ENCODE measurements at regions not wholly inside any gene's neighbourhood (a gene's known extent, or its start where the extent isn't known, plus 50 kb on each side); places are given as distances from the start of the nearest gene placed in this dataset.

DNA sequence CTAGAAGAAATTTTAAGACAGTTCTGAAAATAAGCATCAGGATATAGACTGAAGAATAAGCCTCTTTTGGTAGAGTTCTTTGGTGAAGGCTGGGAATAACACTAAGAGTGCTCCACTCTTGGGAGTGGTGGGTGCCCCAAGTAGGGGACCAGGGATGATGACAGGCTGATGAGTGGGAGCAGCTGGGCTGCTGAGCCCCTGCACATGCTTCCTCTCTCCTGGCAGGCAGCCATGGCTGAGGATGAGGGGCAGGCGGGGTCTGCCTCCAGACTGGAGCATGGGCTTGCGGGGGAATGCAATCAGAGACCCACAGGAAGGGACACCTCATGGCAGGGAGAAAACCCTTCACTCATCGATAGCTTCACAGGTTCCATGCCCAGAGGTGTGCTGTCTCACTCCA is 72.6 kb upstream of the RORA start:
- TF ChIP-seq CTCF (IDR thresholded peaks at IDR 0.05; ENCODE audit: insufficient read depth, low read length, severe bottlenecking) = no peak
- Histone ChIP-seq H3K4me3 (ENCODE audit: low read depth, low read length) (no peak overlapping the region), H3K36me3 (ENCODE audit: control insufficient read depth, insufficient read depth, low read length) (no peaks in the 10 kb centered on the region), H3K27me3 (ENCODE audit: control insufficient read depth, insufficient read depth, low read length) (no peaks in the 10 kb centered on the region)
- no peak for DNase-seq (ENCODE audit: low read depth)
- FAIRE-seq = no peak

- Histone ChIP-seq H3K27me3 (ENCODE audit: control insufficient read depth, insufficient read depth, low read length) (no peaks in the 10 kb centered on the region), H3K36me3 (ENCODE audit: control insufficient read depth, insufficient read depth, low read length) (no peaks in the 10 kb centered on the region), H3K4me3 (ENCODE audit: low read depth, low read length) (no peak overlapping the region)
- FAIRE-seq = no peak
- DNase-seq (ENCODE audit: low read depth) = no peak
- TF ChIP-seq CTCF (IDR thresholded peaks at IDR 0.05; ENCODE audit: insufficient read depth, low read length, severe bottlenecking) = no peak
Observed at GRCh38 chr15:61299075-61299763, 70.1 kb upstream of the RORA start.

DNA sequence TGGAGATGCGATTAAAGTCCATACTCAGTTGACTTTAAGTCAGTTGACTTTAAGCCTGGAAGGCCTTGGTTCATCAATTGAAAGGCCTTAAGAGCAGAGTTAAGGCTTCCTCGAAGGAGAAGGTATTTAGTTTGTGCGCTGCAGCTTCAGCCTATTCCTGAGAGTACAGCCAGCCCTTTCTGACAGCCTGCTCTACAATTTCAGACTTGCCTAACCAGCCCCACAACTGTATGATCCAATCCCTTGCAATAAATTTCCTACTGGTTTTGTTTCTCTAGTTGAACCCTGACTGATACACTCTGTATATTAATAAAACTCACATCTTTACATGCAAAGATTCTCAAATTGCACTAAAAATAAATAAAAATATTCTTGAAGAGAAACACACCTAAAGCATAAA is 66.1 kb upstream of the RORA start:
- FAIRE-seq (no peak), DNase-seq (ENCODE audit: low read depth) (peak; percentile 1)
- no peak overlapping the region for H3K4me3 ChIP-seq (ENCODE audit: low read depth, low read length)
- TF ChIP-seq CTCF (IDR thresholded peaks at IDR 0.05; ENCODE audit: insufficient read depth, low read length, severe bottlenecking) = no peak
- no peaks in the 10 kb centered on the region for H3K36me3 ChIP-seq (ENCODE audit: control insufficient read depth, insufficient read depth, low read length)
- no peaks in the 10 kb centered on the region for H3K27me3 ChIP-seq (ENCODE audit: control insufficient read depth, insufficient read depth, low read length)

GRCh38 chr15:61282661-61283060 is 53.6 kb upstream of the RORA start:
- FAIRE-seq (no peak), DNase-seq (ENCODE audit: low read depth) (no peak)
- H3K36me3 ChIP-seq (ENCODE audit: control insufficient read depth, insufficient read depth, low read length) = no peaks in the 10 kb centered on the region
- no peaks in the 10 kb centered on the region for H3K27me3 ChIP-seq (ENCODE audit: control insufficient read depth, insufficient read depth, low read length)
- TF ChIP-seq CTCF (IDR thresholded peaks at IDR 0.05; ENCODE audit: insufficient read depth, low read length, severe bottlenecking) = no peak
- H3K4me3 ChIP-seq (ENCODE audit: low read depth, low read length) = no peak overlapping the region

GRCh38 chr15:61281328-61281727 is 52.2 kb upstream of the RORA start:
- Histone ChIP-seq H3K4me3 (ENCODE audit: low read depth, low read length) (no peak overlapping the region), H3K27me3 (ENCODE audit: control insufficient read depth, insufficient read depth, low read length) (no peaks in the 10 kb centered on the region), H3K36me3 (ENCODE audit: control insufficient read depth, insufficient read depth, low read length) (no peaks in the 10 kb centered on the region)
- DNase-seq (ENCODE audit: low read depth) = no peak
- FAIRE-seq = no peak
- no peak for TF ChIP-seq CTCF (IDR thresholded peaks at IDR 0.05; ENCODE audit: insufficient read depth, low read length, severe bottlenecking)

All from bronchial epithelial cell (primary cell).